HEK293T (cell line): ENCODE measurements at regions not wholly inside any gene's neighbourhood (a gene's known extent, or its start where the extent isn't known, plus 50 kb on each side); places are given as distances from the start of the nearest gene placed in this dataset.

Experiments used
- ELF4 ChIP-seq: fragments of 450-650 bp; IDR thresholded peaks from 2 replicates; pipeline ENCODE4 v1.6.1; 2017; ENCODE audit warnings: antibody characterized with exemption
- FOXA1 ChIP-seq: fragments of 450-650 bp; IDR thresholded peaks from 2 replicates; pipeline ENCODE4 v1.6.1; 2016; ENCODE audit warnings: mild to moderate bottlenecking
- FOXM1 ChIP-seq: fragments of 450-650 bp; IDR thresholded peaks from 2 replicates; pipeline ENCODE4 v1.6.1; 2017; ENCODE audit warnings: mild to moderate bottlenecking, borderline replicate concordance
- L3MBTL2 ChIP-seq: fragments of 450-650 bp; conservative IDR thresholded peaks from 2 replicates; pipeline ENCODE4 v1.6.1; 2016; ENCODE audit warnings: mild to moderate bottlenecking
- NFRKB ChIP-seq: fragments of 450-650 bp; IDR thresholded peaks from 2 replicates; pipeline ENCODE4 v1.6.1; 2016; ENCODE audit warnings: mild to moderate bottlenecking, moderate library complexity
- SUZ12 ChIP-seq: fragments of 450-650 bp; IDR thresholded peaks from 2 replicates; pipeline ENCODE4 v1.6.1; 2016; ENCODE audit warnings: mild to moderate bottlenecking
- TARDBP ChIP-seq: fragments of 450-650 bp; IDR thresholded peaks from 2 replicates; pipeline ENCODE4 v1.6.1; 2016
- ZNF384 ChIP-seq: fragments of 450-650 bp; IDR thresholded peaks from 2 replicates; pipeline ENCODE4 v1.6.1; 2016

DNA sequence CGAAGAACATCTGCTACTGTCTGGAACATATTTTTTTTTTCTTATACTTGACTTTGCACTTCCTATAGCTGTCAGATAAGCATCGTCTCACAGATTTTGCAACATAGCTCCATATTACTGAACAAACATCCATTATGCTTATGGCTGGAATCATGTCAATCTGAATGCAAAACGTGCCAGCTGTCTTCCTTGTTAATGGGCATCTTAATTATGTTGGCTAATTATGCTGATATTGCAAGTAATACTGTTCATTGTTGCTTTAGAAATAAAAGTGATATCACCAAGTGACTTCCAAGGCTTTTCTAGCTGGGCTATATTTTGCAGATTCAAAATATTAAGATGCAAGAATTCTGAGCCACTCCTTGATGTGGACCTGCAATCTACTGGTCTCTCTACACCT, 176.8 kb downstream of the ARL4C start:
- TF ChIP-seq L3MBTL2 = no peak
- TF ChIP-seq SUZ12 = no peak
- no peak for TF ChIP-seq ZNF384
- TF ChIP-seq ELF4 = no peak
- TF ChIP-seq TARDBP = no peak
- TF ChIP-seq FOXA1 = no peak
- TF ChIP-seq NFRKB = no peak
- no peak for TF ChIP-seq FOXM1
